HG03060 (cell line): ENCODE measurements at regions not wholly inside any gene's neighbourhood (a gene's known extent, or its start where the extent isn't known, plus 50 kb on each side); places are given as distances from the start of the nearest gene placed in this dataset.

ENCODE experiments used
- ATAC-seq: cut with Tn5 transposase; IDR thresholded peaks from one replicate; pipeline ENCODE4 v1.9.1; 2021; ENCODE audit warnings: low read depth, moderate number of reproducible peaks; ENCODE audit not compliant: unreplicated experiment

DNA sequence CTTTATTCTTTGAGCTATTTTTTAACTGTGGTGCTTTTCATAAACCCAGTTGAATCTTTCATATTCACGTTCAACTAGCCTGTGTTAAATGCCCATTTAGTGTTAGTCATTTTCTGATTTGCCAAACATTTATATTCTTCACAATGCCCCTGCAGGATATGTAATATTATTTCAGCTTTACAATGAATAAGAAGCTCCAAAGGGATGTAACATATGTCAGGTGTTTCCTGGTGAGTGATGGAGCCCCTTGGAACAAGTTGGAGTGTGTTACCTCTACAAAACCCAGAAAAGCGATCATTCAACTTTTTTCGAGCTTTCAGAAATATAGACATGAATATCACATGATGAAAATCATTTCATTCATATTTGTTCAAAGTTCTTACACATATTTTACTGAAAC is 471.0 kb upstream of the CDH2 start:
- ATAC-seq = no peak

DNA sequence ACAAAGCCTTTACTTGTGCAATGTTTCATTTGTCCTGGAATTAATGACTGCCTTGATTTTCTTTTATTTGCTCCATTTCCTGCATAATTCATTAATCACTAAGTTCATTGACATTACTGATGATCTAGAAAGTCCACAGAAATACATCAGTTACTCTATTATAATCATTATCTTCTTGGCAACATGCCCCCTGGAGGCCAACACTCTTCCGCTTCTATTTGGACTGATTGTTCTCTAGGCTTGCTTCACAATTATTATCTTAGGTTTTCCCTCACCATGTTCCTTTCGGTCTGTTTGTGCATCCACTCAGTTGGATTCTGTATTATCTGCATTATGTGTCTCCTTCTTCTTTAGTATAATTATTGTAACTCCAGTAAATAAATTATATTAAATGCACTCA is 461.0 kb upstream of the CDH2 start:
- no peak for ATAC-seq

DNA sequence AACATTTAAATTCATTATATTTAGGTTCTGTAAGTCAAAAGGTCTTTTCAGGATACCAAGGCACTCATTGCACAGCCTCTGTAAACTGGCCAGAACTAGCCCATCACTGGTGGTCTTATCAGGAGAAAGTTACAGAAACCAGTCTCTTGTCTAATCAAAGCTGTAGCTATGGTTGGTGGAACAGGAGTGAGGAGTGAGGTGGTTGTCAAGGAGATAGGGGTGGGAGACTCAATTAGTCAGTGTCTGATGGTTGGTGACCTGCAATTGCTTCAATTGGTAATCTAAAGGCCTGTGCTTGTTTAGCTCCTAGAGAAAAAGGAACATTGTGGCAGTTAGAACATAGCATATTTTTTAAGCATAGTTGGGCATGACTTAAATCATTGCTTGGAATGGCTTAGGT is 458.6 kb upstream of the CDH2 start:
- ATAC-seq = no peak

DNA sequence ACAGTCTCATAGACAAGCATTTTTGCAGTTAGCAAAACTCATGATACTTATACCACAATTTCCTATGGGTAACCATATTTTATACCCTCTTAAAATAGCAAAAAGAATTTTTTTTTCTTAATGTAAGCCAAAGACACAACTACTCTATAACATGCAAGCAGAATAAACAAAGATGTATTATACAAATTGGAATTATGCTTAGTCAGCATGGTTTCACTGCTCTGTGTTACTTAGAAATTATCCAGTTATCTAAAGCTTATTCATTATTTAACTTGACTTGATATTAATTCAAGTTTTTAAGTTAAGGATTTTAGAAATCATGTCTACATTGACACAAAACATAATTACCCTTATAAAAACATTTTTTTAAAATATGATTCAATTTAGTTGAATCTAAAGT is 449.8 kb upstream of the CDH2 start:
- ATAC-seq = no peak

DNA sequence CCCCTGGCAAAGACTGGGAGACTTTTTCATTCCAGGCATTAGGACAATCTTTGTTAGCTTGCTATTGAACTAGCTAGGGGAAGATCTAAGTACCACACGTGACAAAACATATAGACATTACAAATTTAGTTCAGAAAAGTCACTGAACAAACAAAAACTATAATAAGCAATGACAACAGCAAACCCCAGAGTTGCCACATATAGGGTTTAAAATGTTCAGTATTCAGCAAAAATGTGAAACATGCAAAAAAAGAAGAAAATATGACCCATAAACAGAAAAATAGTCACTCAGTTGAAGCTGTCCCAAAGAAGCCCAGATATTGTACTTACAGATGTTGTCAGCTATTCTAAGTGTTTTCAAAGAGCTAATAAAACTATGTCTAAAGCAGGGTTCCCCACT is 431.1 kb upstream of the CDH2 start:
- no peak for ATAC-seq

DNA sequence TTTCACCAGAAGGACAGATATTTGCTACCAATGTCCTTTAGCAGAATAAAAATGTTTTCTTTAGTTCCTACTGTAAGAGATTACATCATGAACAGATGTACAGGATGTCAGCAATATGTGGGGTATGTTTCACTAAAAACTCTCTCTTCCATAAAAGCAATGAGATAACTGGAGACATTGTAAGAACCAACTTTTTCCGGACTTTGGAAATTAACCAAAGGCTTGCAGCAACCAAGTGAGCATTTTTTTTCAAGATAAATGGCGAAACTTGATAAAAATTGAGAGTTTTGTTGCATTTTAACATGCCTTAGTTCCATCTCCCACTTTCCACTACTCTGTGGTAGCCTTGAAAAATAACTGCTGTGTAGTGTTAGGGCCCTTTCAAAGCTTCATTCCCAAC is 429.8 kb upstream of the CDH2 start:
- ATAC-seq = no peak

DNA sequence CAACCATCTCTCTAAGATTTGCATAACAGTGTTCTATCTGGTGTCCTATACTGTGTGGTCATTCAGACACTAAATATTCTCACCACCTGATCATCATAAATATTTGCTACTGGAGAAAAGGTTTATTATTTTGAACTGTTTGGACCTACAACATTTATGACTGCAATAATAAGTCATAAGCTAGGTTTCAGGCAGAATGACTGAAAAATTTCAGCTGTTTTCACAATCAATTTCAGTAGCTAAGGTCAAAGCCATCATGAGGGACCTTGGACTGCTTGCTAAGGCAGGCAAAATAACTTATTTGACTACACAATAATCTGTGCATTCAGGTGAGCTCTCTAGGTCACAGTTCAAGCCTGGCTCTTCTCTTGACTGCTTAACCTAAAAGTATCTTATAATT is 425.5 kb upstream of the CDH2 start:
- ATAC-seq = no peak

DNA sequence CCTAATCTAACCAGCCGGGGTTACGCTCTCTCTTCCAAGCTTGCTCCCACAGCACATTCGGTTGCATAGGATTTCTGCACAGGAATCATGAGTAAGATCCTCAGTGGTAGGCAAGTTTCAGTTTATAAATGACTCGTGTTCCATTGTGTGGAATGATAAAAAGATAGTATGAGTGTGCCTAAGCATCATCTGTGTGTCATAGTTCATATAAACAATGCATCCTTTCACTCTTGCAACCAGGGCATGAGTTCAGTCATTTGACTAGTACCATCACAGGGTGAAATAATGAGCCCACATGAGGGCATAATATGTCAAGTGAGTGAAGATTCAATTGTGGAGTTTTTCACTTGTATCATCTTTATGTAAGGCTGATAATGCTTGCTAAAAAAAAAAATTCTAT is 417.1 kb upstream of the CDH2 start:
- no peak for ATAC-seq

DNA sequence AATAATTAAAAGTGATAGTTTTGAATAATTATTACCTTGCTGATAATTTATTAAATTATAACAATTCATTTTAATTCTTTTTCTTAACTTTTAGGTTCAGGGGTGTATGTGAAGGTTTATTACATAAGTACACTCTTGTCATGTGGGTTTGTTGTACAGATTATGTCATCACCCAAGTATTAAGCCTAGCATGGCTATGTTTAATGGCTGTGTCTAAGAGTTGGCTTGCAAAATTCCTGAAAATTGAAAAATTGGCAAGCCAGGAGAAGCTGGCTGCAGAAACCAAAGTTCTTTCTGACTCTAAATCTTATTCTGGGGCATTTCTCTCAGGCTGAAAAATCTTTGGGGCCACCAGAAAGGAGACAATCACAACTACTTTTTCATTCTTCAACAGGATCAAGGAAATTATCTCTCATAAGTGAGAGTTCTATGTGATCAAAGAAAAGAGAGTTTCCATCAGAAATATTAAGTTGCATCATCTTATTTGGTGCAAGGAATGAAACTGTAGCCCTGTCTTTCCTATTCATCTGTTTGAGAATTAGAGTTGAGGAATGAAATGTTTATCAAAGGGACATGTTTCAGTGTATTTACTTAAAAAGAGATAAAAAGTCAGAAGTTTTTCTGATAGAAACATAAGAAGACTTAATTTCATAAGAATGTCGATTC is 412.1 kb upstream of the CDH2 start:
- no peak for ATAC-seq

DNA sequence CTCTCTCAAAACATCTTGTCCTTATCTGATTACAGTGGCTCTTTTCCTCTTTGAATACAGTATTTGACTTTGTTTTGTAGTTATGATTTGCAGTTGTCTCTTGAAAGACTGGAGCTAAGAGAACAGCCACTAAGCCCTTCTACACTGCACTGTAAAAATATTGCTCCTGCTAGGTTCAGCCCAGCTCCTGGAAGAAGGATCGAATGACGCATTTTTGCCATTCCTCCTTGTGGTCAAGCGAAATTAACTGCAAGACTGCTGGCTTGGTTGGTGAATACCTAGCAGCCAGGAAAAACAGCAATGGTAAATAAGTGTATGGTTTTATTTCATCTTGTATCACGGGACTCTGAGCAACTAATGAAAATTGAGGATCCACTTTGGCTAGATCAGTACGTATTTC is 407.8 kb upstream of the CDH2 start:
- no peak for ATAC-seq

DNA sequence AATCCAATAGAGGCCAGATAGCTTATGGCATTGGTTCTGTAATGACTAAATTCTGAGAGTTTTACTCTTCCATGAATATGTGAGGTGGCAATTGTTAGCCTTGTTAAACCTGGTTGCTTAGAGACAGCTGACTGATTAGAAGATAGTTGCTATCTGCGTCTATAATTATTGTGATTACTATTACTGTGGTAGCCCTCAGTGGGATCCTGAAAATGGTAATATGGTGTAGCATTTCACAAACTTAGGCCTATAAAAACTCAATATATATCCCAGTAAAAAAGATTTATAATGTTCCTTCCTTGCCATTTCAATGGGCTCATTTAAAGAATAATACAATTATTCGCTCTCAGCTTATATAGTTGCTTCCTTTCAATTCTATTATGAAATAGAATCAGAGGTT is 405.8 kb upstream of the CDH2 start:
- no peak for ATAC-seq

DNA sequence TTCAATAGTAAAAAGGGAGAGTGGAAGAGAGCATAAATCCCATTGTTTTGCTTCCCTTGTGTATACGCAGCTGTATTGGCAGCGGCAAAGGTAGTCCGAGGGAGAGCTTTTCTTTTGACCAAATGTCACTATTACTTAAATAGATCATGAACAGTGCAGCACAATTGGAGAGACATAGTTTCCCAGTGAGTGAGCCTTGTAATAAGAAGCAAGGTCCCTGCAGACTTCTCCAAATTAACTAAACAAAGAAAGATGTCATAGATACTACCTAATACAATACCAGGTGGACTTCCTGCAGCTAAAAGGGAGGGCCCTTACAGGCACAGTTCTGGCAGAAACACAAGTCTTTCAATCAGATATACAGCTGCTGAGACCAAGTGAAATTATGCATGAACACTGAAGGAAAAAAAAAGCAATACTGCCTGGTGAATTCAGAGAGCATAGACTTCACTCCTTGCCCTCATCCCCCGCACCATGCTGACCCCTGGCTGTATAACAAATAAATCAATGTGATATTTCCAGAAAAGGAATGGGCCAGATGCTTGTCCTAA is 404.7 kb upstream of the CDH2 start:
- no peak for ATAC-seq

DNA sequence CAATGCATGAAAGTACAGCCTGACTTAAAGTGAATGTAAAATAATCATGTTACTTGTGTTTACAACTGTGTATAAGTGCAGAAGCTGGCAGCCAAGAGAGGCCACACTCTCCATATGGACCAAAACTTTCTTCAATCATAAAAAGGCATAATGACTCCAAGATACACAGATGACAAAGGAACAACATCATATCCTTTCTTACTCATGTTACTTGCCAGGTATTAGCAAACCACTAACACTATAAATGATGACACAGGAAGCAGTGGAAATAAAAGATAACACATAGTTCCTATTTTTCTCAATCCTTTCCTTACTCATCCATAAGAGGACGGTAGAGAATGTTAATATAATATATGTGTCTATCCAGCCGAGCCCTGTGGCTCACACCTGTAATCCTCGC is 400.0 kb upstream of the CDH2 start:
- ATAC-seq = no peak

DNA sequence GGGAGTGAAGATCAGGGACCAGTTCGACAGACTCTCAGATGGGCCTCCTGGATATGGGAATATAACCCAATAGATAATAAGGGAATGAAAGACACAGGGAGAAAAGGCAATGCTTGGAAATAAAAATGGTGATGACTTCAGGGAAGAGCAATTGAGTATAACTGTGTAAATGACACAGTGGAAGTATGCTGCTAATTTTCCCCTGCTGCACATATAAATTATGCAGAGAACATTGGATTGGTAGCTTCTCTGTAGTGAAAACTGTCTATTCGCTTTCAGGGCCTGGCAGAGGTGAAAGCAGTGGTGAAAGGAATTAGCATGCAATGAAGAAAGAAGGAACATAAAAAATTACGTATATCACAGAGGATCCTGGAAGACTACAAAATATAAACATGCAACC is 398.2 kb upstream of the CDH2 start:
- no peak for ATAC-seq

DNA sequence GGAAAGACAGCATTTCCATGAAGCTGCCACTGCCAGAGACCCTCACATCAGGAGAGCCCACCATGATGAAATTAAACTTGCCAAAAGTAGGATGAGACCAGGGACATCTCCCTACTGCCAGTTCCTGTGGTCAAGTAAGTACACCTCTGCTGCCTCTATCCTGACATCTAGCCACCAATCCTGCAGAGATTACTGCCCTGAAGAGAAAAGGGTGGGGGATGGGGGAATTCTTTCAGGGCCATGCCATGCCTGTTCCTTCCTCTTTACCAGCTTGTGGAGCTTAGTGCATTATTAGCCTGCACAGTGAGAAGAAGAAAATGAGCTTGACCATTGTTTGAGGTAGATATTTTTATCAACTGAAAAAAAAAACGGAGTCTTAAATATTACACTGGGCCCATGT is 397.2 kb upstream of the CDH2 start:
- no peak for ATAC-seq

DNA sequence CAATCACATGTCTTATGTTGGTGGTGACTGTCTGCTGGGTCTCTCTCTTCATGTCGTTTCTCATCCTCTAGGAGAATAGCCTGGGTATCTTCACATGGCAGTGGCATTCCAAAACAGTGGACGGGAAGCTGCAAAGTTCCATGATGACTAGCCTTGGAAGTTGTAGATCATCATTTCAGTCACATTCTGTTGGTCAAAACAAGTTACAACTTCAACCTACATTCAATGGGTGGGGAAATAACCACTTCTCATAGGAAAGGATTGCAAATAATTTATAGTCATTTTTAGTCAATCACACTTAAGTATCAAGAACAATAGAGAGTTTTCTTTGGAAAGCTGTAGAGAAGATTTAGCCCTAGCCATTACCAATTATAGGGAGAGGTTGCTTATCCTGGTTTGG is 395.0 kb upstream of the CDH2 start:
- no peak for ATAC-seq

DNA sequence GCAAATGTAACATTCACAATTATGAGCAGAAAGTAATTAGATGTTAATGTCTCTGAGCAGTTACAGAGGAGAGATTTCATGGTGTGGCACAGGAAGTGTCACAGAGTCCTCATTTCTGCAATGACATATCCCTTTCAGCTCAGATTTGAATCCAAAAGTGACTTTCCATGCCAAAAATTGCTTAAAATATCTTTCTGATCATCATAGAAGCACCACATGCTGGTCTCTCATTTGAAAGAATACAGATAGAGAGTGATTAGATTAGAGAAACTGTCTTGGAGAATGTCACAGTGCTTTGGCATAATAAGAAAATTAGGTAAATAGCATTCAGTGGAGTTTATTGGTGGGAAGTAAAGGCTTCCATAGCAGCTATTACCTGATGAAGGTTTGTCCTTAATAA is 383.4 kb upstream of the CDH2 start:
- no peak for ATAC-seq

DNA sequence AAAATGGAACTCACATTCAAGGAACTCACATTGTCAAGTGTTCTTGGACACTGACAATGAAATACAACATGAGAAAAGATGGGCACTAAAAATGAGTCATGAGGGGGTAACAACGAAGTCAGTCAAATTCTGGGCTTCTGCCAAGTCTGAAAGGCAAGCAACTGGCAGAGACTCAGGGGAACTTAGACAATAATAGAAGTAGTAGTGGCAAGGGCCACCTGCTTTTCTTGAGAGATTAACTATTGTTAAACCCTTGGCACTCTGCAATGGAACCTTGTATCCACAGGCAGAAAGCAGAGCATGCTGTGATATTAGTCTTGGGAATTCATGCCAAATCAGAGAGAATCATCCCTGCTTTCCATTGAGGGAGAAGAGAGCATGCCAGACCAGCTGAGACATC is 382.6 kb upstream of the CDH2 start:
- no peak for ATAC-seq

DNA sequence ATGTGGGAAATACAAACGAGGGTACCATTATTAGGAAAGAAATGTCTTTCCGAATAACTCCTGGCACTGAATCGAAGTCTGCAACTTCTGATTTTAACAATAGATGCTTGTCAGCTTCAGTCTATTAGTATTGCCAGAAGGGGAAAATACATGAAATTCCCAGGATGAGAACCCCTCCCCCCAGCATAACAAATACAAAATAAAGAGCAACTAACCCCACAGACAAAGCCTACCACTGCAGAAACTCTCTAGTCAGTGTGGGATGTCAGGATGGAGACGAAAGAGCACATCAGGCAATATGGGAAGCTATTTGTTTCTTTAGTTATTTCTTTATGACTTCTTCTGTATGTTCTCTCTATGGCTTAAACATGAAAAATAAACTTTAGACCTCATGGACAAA is 365.0 kb upstream of the CDH2 start:
- no peak for ATAC-seq

DNA sequence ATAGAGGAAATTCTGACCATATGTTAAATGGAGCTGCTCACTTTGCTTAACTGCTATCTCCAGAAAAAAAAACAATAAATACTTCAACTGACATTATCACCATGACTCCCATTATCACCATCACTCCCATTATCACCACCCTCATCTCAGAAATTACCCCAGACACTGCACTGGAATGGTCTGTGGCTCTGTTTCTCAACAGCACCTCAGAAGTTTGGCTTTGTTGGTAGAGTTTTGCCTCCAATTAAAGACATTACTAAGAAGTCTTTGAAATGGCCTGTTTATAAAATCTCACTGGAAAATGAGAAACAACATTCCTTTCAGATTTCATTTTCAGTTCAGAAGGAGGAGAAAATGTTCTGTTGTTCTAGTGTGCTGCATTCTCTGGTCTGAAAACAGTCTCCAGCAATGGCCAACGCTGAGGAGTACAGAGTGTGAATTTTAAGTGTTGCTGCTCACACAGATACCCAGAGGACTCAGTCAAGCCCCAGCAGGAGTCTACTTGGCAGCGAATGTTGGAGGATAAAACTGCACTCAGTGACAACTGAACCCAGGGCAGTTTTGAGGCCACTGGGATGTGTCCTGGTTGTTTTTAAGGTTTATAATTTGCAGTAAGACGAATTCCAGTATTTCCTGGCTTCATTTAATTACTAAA is 364.5 kb upstream of the CDH2 start:
- ATAC-seq = no peak

DNA sequence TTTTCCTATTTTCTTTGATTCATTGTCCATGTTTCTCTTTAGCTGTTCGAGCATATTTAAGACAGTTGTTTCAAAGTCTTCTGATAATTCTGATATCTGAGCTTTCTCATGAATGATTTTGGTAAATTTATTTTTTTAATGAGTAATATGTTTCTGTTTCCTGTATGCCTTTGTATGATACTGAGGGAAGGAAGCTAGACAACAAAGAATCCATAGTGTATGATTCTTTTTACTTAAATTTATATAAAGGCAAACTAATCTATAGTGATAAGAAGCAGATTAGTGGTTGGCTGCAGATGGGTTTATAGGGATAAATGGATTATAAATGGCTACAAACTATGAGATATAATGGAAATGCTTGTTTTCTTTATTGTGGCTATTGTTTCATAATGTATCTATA is 352.7 kb upstream of the CDH2 start:
- no peak for ATAC-seq

DNA sequence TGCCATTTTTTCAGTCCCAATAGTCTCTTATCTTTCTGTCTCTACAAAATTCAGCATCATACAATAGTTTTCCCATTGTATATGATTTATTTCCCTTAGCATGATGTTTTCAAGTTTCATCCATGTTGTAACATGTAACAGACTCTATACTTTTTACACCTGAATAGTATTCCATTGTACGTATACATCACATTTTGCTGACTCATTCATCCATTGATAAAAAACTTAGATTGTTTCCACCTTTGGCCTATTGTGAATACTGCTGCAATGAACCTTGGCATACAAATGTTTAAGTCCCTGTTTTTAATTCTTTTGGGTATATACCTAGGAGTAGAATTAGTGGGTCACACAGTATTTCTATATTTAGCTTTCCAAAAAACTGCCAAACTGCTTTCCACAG is 349.3 kb upstream of the CDH2 start:
- ATAC-seq = no peak
